ENCODE measurements at regions not wholly inside any gene's neighbourhood (a gene's known extent, or its start where the extent isn't known, plus 50 kb on each side); places are given as distances from the start of the nearest gene placed in this dataset.

DNA sequence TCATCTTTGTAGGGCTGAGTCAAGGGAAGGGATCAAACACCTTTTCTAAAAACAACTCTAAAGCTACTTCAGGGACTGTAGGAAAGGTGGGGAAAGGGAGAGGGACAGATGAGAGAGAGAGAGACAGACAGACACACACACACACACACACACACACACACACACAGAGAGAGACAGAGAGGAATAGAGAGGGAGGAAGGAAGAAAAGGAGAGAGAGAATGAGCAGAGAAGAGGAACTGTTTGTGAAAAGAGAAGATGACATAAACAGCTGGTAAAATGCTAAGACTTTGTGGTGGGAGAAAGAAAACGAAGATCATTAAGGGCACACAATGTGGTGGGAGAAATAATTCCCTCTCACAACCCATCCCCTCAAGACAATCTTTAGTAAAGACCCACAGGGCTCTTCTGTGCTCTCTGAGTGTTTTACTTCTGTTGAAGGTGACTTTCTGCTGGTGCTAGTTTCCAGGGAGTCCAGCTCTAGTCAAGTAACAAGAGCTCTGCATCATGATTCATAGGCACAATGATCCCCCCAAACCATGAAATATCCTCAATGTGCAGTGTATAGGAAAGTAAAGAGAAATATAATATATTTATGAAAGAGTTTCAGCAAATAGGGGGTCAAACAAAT lies 77.2 kb upstream of the STK17B start:
- H3K27me3 ChIP-seq, result no peaks in the 10 kb centered on the region
- TF ChIP-seq, protein P1, sequence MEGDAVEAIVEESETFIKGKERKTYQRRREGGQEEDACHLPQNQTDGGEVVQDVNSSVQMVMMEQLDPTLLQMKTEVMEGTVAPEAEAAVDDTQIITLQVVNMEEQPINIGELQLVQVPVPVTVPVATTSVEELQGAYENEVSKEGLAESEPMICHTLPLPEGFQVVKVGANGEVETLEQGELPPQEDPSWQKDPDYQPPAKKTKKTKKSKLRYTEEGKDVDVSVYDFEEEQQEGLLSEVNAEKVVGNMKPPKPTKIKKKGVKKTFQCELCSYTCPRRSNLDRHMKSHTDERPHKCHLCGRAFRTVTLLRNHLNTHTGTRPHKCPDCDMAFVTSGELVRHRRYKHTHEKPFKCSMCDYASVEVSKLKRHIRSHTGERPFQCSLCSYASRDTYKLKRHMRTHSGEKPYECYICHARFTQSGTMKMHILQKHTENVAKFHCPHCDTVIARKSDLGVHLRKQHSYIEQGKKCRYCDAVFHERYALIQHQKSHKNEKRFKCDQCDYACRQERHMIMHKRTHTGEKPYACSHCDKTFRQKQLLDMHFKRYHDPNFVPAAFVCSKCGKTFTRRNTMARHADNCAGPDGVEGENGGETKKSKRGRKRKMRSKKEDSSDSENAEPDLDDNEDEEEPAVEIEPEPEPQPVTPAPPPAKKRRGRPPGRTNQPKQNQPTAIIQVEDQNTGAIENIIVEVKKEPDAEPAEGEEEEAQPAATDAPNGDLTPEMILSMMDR (IDR thresholded peaks at IDR 0.05), result no peak
- no peak overlapping the region for H3K4me3 ChIP-seq
- 68 to 83% methylated on average over 1 of the region's 1 CpG for WGBS, 2 donors
- no peak for DNase-seq
- H3K4me1 ChIP-seq, result peaks cover 0 to 46% (median 7%) of the 10 kb centered on the region in 9 donors
- no peaks in the 10 kb centered on the region for H3K9me3 ChIP-seq
- H3K27ac ChIP-seq, result peak overlapping the region in 1 of 10 donors; percentile 61
- peaks cover 0 to 64% (median 9%) of the 10 kb centered on the region in 9 donors for H3K36me3 ChIP-seq
- peak in 2 of 8 donors; percentile 34 to 35 for ATAC-seq
- intact Hi-C loops (cut with DNase I), result no loop called here

- H3K36me3 ChIP-seq, result peaks cover 0 to 64% (median 13%) of the 10 kb centered on the region in 9 donors
- TF ChIP-seq, protein P1 (IDR thresholded peaks at IDR 0.05), result no peak
- ATAC-seq (no peak), DNase-seq (no peak)
- H3K9me3 ChIP-seq, result no peaks in the 10 kb centered on the region
- H3K4me1 ChIP-seq, result peaks cover 0 to 46% (median 7%) of the 10 kb centered on the region in 9 donors
- peak overlapping the region in 1 of 10 donors; percentile 27 for H3K27ac ChIP-seq
- no peak overlapping the region for H3K4me3 ChIP-seq
- WGBS, 2 donors, result 47 to 50% methylated on average over 1 of the region's 1 CpG
- no peaks in the 10 kb centered on the region for H3K27me3 ChIP-seq
- intact Hi-C loops (cut with DNase I), result no loop called here
These were observed 77.8 kb upstream of the STK17B start for GRCh38 chr2:196249171-196249570.

GRCh38 chr2:196249860-196250259 lies 78.5 kb upstream of the STK17B start:
- 73 to 78% methylated on average over 3 of the region's 3 CpGs for WGBS, 2 donors
- no peaks in the 10 kb centered on the region for H3K9me3 ChIP-seq
- ATAC-seq, result peak in 2 of 8 donors; percentile 21 to 32
- TF ChIP-seq, protein P1 (IDR thresholded peaks at IDR 0.05), result no peak
- intact Hi-C loops (cut with DNase I), result loop anchor here in 1 of 10 donors (1.0 kb wide), 1 partner anchor 21 kb away; no protein-coding TSS in a partner anchor
- no peak overlapping the region for H3K4me3 ChIP-seq
- H3K36me3 ChIP-seq, result peaks cover 0 to 69% (median 13%) of the 10 kb centered on the region in 9 donors
- peak overlapping the region in 1 of 10 donors; percentile 27 for H3K27ac ChIP-seq
- peaks cover 0 to 45% (median 7%) of the 10 kb centered on the region in 9 donors for H3K4me1 ChIP-seq
- H3K27me3 ChIP-seq, result no peaks in the 10 kb centered on the region
- DNase-seq, result no peak

GRCh38 chr2:196251132-196251531 lies 79.8 kb upstream of the STK17B start:
- Histone ChIP-seq H3K27me3 (no peaks in the 10 kb centered on the region), H3K9me3 (no peaks in the 10 kb centered on the region), H3K36me3 (peaks cover 0 to 74% (median 13%) of the 10 kb centered on the region in 9 donors), H3K4me3 (no peak overlapping the region), H3K27ac (no peak overlapping the region), H3K4me1 (peaks cover 0 to 38% (median 7%) of the 10 kb centered on the region in 9 donors)
- TF ChIP-seq, protein P1 (IDR thresholded peaks at IDR 0.05), result no peak
- intact Hi-C loops (cut with DNase I), result no loop called here
- ATAC-seq (no peak), DNase-seq (no peak)
- 98 to 99% methylated on average over 3 of the region's 3 CpGs for WGBS, 2 donors
